Chondrocyte (in vitro differentiated cells): ENCODE measurements at regions not wholly inside any gene's neighbourhood (a gene's known extent, or its start where the extent isn't known, plus 50 kb on each side); places are given as distances from the start of the nearest gene placed in this dataset.
A peak's percentile ranks its signal among the peaks of the same experiment; 100 is the strongest.

Experiments used
- DNase-seq: peaks from one replicate; pipeline ENCODE4 v3.0.0; 2021; ENCODE audit warnings: mixed read lengths, low spot score
- H3K27ac Mint-ChIP-seq: one replicate; pipeline ENCODE4 v1.8.0; 2021; ENCODE audit warnings: mild to moderate bottlenecking, moderate library complexity, mixed read lengths; ENCODE audit not compliant: unreplicated experiment
- H3K27me3 Mint-ChIP-seq: 2 replicates; pipeline ENCODE4 v1.8.0; 2021; ENCODE audit warnings: low read depth, mixed read lengths
- H3K36me3 Mint-ChIP-seq: 2 replicates; pipeline ENCODE4 v1.8.0; 2021; ENCODE audit warnings: low read depth, mixed read lengths
- H3K4me1 Mint-ChIP-seq: 2 replicates; pipeline ENCODE4 v1.8.0; 2021; ENCODE audit warnings: low read depth, mild to moderate bottlenecking, mixed read lengths
- H3K4me3 Mint-ChIP-seq: one replicate; pipeline ENCODE4 v1.8.0; 2021; ENCODE audit warnings: mild to moderate bottlenecking, moderate library complexity, mixed read lengths; ENCODE audit not compliant: unreplicated experiment
- H3K9me3 Mint-ChIP-seq: 2 replicates; pipeline ENCODE4 v1.8.0; 2021; ENCODE audit warnings: low read depth, mixed read lengths
- CTCF ChIP-seq: fragments of 200-600 bp; sonication (generic); IDR thresholded peaks from 2 replicates; pipeline ENCODE4 v1.5.0; 2021; ENCODE audit warnings: antibody characterized with exemption, mild to moderate bottlenecking, moderate library complexity

GRCh38 chr4:8732092-8732491 lies 139.5 kb downstream of the CPZ start:
- Mint-ChIP-seq H3K4me3 (no peak overlapping the region), H3K27me3 (peaks cover 2% of the 10 kb centered on the region), H3K9me3 (peaks cover 23% of the 10 kb centered on the region), H3K27ac (no peak overlapping the region), H3K36me3 (no peaks in the 10 kb centered on the region), H3K4me1 (no peaks in the 10 kb centered on the region)
- TF ChIP-seq CTCF: no peak
- no peak for DNase-seq

DNA sequence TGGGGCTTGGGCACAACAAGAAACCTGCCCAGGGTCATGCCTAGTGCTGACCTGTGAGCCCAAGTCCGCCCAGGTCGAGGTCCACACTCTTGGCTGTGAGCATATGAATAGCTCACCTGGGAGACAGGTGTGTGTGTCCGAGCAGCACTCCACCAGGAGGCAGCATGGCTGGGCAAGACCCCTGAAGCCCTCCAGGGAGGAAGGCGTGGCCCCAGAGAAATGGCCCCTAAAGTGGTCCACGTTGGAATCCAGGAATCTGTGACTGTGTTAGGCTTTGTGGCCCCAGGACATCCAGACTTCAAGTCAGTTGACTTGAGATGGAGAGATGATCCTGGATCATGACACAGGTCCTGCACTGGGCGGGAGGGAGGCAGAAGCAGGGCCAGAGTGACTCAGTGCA lies 138.8 kb downstream of the CPZ start:
- H3K4me1 Mint-ChIP-seq: no peaks in the 10 kb centered on the region
- H3K9me3 Mint-ChIP-seq: peaks cover 22% of the 10 kb centered on the region
- TF ChIP-seq CTCF: no peak
- H3K27ac Mint-ChIP-seq: no peak overlapping the region
- DNase-seq: peak; percentile 67
- no peak overlapping the region for H3K4me3 Mint-ChIP-seq
- H3K27me3 Mint-ChIP-seq: peaks cover 7% of the 10 kb centered on the region
- no peaks in the 10 kb centered on the region for H3K36me3 Mint-ChIP-seq

- TF ChIP-seq CTCF: no peak
- Mint-ChIP-seq H3K36me3 (no peaks in the 10 kb centered on the region), H3K27me3 (peaks cover 9% of the 10 kb centered on the region), H3K9me3 (peaks cover 19% of the 10 kb centered on the region), H3K27ac (no peak overlapping the region), H3K4me1 (no peaks in the 10 kb centered on the region), H3K4me3 (no peak overlapping the region)
- DNase-seq: peak; percentile 61
Measured at GRCh38 chr4:8730681-8731080, 138.1 kb downstream of the CPZ start.

DNA sequence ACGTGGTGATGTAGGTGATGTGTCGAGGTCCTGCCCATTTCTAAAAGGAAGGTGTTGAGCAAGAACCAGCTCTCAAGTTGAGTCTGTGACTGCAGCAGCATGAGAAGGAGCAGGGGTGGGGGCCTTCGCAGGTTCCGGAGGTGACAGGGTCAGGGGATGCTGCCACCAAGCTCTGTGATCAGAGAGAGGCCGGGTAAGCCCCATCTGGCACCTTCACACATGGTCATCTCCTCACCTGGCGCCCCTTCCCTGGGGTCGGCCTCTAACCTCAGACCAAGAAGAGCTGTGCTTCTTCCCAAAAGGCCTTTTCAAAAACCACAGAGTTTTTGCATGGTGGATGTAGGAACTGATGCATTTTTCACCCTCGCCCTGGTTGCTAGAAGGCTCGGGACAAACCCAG lies 137.6 kb downstream of the CPZ start:
- H3K4me3 Mint-ChIP-seq: no peak overlapping the region
- DNase-seq: peak; percentile 57
- H3K27me3 Mint-ChIP-seq: peaks cover 9% of the 10 kb centered on the region
- no peak for TF ChIP-seq CTCF
- peaks cover 19% of the 10 kb centered on the region for H3K9me3 Mint-ChIP-seq
- no peaks in the 10 kb centered on the region for H3K36me3 Mint-ChIP-seq
- H3K27ac Mint-ChIP-seq: no peak overlapping the region
- no peaks in the 10 kb centered on the region for H3K4me1 Mint-ChIP-seq

- H3K27me3 Mint-ChIP-seq: peaks cover 14% of the 10 kb centered on the region
- no peak overlapping the region for H3K27ac Mint-ChIP-seq
- H3K36me3 Mint-ChIP-seq: no peaks in the 10 kb centered on the region
- no peak for TF ChIP-seq CTCF
- peak; percentile 57 for DNase-seq
- no peaks in the 10 kb centered on the region for H3K4me1 Mint-ChIP-seq
- H3K4me3 Mint-ChIP-seq: no peak overlapping the region
- peaks cover 19% of the 10 kb centered on the region for H3K9me3 Mint-ChIP-seq
Measured at GRCh38 chr4:8729408-8730149, 137.0 kb downstream of the CPZ start.
